NCI-H146 (cell line): ENCODE measurements at regions not wholly inside any gene's neighbourhood (a gene's known extent, or its start where the extent isn't known, plus 50 kb on each side); places are given as distances from the start of the nearest gene placed in this dataset.

ENCODE experiments used
- DNase-seq: peaks from one replicate; lab custom pipeline; 2025; lab: John Stamatoyannopoulos, UW

GRCh38 chr2:64196963-64197362 lies 52.7 kb upstream of the PELI1 start:
- peak; percentile 45 for DNase-seq

GRCh38 chr2:64201151-64201550 lies 56.9 kb upstream of the PELI1 start:
- DNase-seq, result no peak

- DNase-seq, result no peak
Observed at GRCh38 chr2:64202206-64202845, 58.1 kb upstream of the PELI1 start.

DNA sequence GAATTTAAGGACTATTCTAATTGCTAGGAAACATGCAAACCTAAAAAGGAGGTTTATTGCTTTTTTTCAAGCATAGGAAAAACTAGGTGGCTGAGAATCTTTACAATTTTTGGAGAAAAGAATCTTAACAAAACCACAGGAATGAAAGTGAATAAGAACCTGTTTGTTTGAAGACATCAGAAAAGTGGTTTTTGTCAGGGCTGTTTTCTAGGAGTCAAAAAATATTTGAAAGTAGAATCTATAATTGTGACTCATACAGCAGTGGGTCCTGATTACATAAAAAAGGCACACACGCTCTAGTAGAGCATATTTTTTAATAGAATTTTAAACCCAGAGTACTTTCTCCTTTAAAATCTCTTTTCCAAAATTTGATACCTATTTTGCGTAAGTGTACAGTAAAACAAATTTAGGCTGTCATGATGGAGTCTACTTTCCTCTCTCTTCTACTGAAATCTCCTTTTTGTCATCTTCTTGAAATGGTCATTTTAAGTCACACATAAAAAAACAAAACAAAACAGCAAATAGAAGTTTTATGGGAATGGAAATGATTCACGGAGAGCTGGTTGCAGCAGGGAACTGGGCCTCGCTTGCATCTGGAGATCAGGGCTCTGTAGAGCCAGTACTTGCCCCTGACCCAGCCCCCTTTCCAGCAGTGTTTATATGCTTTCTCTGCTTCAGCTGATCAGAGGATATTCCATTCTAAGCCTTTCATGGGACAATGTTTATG lies 59.1 kb upstream of the PELI1 start:
- no peak for DNase-seq

DNA sequence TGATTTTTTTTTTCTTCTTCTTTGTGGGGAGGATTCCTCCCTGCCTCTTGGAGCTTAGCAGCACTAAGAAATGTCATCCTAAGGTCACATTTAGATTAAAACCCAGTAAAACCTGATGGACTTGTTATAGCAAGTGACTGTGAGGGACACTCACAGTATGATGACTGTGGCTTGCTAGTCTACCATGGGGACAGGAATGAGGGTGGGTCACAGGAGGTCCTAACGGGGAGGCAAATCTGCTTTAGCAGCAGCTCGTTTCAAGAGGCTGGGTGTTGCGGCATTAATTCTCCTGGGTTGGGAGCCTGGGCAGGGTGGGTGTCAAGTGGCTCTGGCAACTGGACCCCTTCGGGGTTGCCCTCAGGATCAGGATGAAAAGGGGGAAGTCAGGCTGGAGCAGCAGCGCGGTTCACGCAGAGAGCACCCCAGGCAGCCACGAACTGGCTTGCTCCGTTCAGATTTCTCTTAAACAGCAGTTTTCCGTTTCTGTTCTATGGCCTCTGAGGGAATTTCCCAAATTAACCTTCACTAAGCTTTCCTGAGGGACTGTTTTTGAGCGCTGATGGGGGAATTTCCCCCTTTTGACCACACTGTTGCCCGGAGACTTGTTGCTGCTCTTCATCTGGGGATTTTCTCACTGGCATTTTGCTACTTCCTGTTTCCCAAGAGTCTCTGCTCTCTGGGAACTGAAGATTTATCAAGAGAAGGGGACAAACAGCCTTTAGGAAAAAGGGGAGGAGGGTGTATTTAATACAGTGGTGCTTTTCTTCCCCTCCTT lies 59.8 kb upstream of the PELI1 start:
- peak; percentile 14 for DNase-seq

- DNase-seq, result no peak
Observed at GRCh38 chr2:64204703-64205102, 60.5 kb upstream of the PELI1 start.

GRCh38 chr2:64205415-64205814 lies 61.2 kb upstream of the PELI1 start:
- no peak for DNase-seq

DNA sequence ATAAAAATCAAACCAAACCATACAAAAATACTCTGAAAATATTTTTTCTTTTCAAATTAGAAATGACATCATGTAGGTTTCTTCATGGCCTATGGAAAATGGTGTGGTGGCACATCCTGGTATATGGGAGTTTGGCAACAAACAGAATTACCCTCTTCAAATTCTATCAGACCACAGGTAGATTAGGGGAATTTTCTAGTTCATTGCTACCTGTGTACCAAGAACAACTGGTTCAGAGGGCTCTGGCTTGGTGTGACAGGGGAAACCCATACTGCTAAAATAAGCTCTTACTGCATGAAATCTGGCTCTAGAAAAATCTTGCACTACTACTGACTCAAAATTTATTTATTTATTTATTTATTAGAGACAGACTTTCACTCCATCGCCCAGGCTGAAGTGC lies 63.4 kb upstream of the PELI1 start:
- no peak for DNase-seq

- no peak for DNase-seq
Observed at GRCh38 chr2:64210816-64211215, 66.6 kb upstream of the PELI1 start.

DNA sequence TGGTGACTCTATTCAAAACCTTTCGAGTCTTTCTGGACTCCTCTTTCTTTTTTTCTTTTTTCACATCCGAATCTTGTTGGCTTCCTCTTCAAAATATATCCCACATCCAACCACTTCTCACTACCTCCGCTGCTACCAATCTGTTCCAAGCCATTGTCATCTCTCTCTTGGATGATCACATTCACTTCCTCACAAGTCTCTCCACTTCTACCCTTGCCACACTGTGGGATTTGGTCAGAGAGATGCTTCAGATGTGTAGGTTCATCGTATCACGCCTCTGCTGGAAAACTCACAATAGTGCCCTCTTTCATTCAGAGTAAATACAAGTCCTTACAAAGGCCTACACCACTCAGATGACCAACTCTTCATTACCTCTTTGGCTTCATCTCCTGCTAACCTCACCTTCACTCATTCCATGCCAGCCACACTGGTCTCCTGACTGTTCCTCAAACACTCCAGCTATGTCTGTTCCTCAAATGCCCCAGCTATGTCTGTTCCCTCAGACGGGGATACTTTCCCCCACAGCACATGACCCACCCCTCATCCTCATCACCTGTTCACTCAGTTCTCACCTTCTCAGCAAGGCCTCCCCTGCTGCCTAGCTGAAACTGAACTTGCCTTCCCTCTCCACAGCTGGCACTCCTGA lies 67.2 kb upstream of the PELI1 start:
- no peak for DNase-seq

DNA sequence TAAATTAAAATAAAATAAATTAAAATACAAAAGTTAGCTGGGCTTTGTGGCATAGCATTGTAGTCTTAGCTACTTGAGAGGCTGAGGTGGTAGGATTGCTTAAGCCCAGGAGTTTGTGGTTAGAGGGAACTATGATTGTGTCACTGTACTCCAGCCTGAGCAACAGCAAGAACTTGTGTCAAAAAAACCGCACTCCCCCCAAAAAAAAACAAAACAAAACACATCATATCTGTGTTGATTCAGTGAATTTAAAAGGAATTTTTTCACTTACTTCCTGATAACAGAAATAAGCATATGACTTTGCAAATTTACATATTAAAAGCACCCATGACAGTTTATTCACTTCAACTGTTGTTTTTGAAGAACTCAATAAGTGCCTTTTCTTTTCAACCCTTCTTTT lies 68.1 kb upstream of the PELI1 start:
- no peak for DNase-seq

GRCh38 chr2:64212801-64213321 lies 68.6 kb upstream of the PELI1 start:
- DNase-seq, result no peak

GRCh38 chr2:64213532-64214275 lies 69.5 kb upstream of the PELI1 start:
- DNase-seq, result peak; percentile 2

GRCh38 chr2:64214281-64215115 lies 70.3 kb upstream of the PELI1 start:
- DNase-seq, result peak; percentile 75

- DNase-seq, result no peak
Observed at GRCh38 chr2:64217198-64217869, 73.1 kb upstream of the PELI1 start.

DNA sequence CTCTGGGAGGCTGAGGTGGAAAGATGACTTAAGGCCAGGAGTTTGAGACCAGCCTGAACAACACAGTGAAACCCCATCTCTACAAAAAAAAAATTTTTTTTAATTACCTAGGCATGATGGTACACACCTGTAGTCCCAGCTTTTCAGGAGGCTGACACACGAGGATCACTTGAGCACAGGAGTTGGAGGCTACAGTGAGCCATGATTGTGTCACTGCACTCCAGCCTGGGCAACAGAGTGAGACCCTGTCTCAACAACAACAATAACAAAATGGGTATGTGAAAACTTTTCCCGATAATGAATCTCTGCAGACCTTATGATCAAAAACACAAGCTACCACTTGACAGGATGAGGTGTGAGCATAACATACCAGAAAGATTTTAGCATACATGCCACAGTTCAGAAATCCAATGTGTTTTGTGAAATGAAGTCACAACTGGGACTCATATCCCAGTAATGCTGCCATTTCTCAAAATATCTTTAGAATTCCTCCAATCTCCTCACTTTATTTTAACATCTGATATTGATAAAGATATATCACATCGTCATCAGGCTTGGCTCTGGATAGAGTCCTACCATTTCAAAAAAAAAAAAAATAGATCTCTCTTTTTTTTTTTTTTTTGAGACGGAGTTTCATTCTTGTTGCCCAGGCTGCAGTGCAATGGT lies 74.0 kb upstream of the PELI1 start:
- no peak for DNase-seq

DNA sequence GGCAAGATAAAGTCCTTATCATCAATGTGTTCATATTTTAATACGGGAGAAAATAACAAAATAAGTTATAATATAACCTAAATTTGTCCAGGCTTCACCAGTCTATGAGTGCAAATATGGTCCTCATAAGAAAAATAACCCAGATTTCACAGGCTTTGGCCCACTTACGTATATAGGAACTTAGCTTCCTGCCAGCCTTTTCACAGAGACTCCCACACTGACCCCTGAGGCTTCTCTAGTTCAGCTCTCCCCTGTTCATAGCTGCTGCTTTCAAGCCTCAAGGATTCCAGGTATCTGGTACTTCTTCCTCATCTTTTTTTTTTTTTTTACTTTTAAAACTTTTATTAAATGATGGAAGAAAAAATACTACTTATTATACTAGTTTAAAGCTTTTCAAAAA lies 74.9 kb upstream of the PELI1 start:
- no peak for DNase-seq

- DNase-seq, result no peak
Observed at GRCh38 chr2:64220265-64220664, 76.0 kb upstream of the PELI1 start.

DNA sequence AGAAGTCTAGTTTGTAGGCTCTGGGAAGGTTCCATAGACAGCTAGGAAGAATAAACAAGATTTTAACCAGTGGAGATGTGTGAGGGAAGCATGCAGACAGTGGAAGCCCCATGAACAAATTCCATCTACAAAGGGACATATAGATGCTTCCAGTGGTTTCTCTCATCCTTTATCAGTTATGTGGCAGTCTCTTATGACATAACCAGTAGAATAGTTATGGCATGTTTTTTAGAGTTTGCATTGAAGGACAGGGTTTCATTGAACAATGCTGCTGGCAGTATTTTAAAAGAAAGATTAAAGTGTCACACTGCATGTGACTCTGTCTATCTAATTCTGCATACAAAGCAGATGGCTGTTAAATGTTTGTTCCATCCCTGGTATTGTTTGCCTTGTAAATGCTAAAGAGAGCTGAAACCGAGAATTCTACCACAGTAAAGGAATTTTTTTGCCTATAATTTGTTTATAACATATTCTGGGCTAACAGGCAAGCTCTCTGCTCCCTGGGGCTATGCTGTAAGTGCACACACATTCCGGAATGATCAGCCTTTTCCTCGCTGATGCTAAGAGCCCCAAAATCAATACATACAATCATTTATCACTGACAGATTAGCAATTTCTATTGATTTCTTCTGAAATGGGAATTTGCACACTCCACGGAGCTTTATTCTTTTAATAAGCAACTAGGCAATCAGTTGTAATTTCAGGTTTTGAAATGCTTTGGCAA lies 76.8 kb upstream of the PELI1 start:
- no peak for DNase-seq
